ENCODE measurements at regions not wholly inside any gene's neighbourhood (a gene's known extent, or its start where the extent isn't known, plus 50 kb on each side); places are given as distances from the start of the nearest gene placed in this dataset.
A peak's percentile ranks its signal among the peaks of the same experiment; 100 is the strongest.
"Not testable (repeated sequence)": the region's sequence is repeated elsewhere in the genome, so short reads cannot be mapped to it uniquely, and the experiment has no call there.

DNA sequence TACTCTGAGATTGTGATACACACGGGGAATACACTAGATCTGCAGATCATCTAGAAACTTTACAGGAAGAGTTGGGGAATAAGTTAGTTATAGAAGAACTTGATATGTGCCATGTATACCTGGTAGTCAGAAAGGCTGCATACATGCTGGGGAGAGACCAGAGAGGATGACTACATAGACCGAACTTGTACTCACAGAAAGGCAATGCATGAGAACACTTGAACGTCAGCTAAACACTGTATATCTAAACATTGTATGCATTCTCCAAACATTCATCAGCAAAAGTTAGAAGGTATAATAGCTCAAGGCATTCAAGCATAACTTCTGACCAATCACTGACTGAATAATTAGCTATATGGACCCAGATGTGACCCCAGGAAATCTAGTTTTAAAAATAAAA, 78.0 kb upstream of the PDHA2 start:
- Histone ChIP-seq H3K9me3 (no peaks in the 10 kb centered on the region), H3K27ac (no peak overlapping the region), H3K4me3 (no peak overlapping the region), H3K4me1 (no peaks in the 10 kb centered on the region), H3K4me2 (no peak overlapping the region)
- DNase-seq (ENCODE audit: low read depth in 1 of 2, low spot score in 1 of 2) = no peak
- 55% methylated on average over 3 of the region's 3 CpGs for WGBS (ENCODE audit: missing lambda C conversion rate)
- ATAC-seq = no peak
- FAIRE-seq = no peak
- CTCF ChIA-PET = no interaction called here
- no peak for TF ChIP-seq HOXB13 (CRISPR knock-in tag; IDR thresholded peaks at IDR 0.05; ENCODE audit: low read depth)
- no peak for TF ChIP-seq ZFP36 (IDR thresholded peaks at IDR 0.05; ENCODE audit: borderline replicate concordance, partially characterized antibody)
- TF ChIP-seq HDAC2 (IDR thresholded peaks at IDR 0.05) = no peak
- TF ChIP-seq MAFK (IDR thresholded peaks at IDR 0.05; ENCODE audit: partially characterized antibody) = no peak
- TF ChIP-seq PBX3 (IDR thresholded peaks at IDR 0.05) = no peak
- TF ChIP-seq SREBF2 (IDR thresholded peaks at IDR 0.05) = no peak
- no peak for TF ChIP-seq BHLHE40 (IDR thresholded peaks at IDR 0.05; ENCODE audit: low read depth, low read length)
- no peak for TF ChIP-seq TFCP2L1 (CRISPR knock-in tag; IDR thresholded peaks at IDR 0.05)
- TF ChIP-seq HOXB5 (CRISPR knock-in tag; IDR thresholded peaks at IDR 0.05) = no peak
- no peak for TF ChIP-seq HES2 (IDR thresholded peaks at IDR 0.05)
- no peak for TF ChIP-seq RARB (CRISPR knock-in tag; IDR thresholded peaks at IDR 0.05)
- TF ChIP-seq CHD2 (IDR thresholded peaks at IDR 0.05; ENCODE audit: low read length, partially characterized antibody) = no peak
- TF ChIP-seq ELK1 (IDR thresholded peaks at IDR 0.05; ENCODE audit: low read depth, low read length) = no peak
- no peak for TF ChIP-seq HMGXB4 (CRISPR knock-in tag; IDR thresholded peaks at IDR 0.05; ENCODE audit: borderline replicate concordance)
- POLR2A ChIA-PET = no interaction called here

GRCh38 chr4:95761426-95761825, 78.5 kb upstream of the PDHA2 start:
- FAIRE-seq (no peak), ATAC-seq (no peak), DNase-seq (ENCODE audit: low read depth in 1 of 2, low spot score in 1 of 2) (peak in 1 of 2 experiments; percentile 21)
- 0% methylated on average over 1 of the region's 1 CpG for WGBS (ENCODE audit: missing lambda C conversion rate)
- Histone ChIP-seq H3K9me3 (no peaks in the 10 kb centered on the region), H3K4me2 (no peak overlapping the region), H3K4me3 (no peak overlapping the region), H3K27ac (no peak overlapping the region), H3K4me1 (no peaks in the 10 kb centered on the region)
- ChIA-PET CTCF (no interaction called here), POLR2A (no interaction called here)
- TF ChIP-seq JUN (IDR thresholded peaks at IDR 0.05) (no peak), TFCP2L1 (CRISPR knock-in tag; IDR thresholded peaks at IDR 0.05) (no peak), POLR2AphosphoS2 (conservative IDR thresholded peaks at IDR 0.05; ENCODE audit: low read length) (no peak), RNF2 (IDR thresholded peaks at IDR 0.05; ENCODE audit: borderline replicate concordance, low read depth) (no peak), RCOR1 (IDR thresholded peaks at IDR 0.05; ENCODE audit: low read depth, low read length) (no peak), ESRRA (IDR thresholded peaks at IDR 0.05; ENCODE audit: borderline replicate concordance, low read length) (no peak), REST (IDR thresholded peaks at IDR 0.05) (no peak), CBX8 (IDR thresholded peaks at IDR 0.05) (no peak), RFX5 (IDR thresholded peaks at IDR 0.05) (no peak), KDM1A (IDR thresholded peaks at IDR 0.05; ENCODE audit: low read depth) (no peak), HOXB5 (CRISPR knock-in tag; IDR thresholded peaks at IDR 0.05) (no peak)
- TF ChIP-seq, protein P1, sequence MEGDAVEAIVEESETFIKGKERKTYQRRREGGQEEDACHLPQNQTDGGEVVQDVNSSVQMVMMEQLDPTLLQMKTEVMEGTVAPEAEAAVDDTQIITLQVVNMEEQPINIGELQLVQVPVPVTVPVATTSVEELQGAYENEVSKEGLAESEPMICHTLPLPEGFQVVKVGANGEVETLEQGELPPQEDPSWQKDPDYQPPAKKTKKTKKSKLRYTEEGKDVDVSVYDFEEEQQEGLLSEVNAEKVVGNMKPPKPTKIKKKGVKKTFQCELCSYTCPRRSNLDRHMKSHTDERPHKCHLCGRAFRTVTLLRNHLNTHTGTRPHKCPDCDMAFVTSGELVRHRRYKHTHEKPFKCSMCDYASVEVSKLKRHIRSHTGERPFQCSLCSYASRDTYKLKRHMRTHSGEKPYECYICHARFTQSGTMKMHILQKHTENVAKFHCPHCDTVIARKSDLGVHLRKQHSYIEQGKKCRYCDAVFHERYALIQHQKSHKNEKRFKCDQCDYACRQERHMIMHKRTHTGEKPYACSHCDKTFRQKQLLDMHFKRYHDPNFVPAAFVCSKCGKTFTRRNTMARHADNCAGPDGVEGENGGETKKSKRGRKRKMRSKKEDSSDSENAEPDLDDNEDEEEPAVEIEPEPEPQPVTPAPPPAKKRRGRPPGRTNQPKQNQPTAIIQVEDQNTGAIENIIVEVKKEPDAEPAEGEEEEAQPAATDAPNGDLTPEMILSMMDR (IDR thresholded peaks at IDR 0.05) = no peak
- TF ChIP-seq, protein P2, sequence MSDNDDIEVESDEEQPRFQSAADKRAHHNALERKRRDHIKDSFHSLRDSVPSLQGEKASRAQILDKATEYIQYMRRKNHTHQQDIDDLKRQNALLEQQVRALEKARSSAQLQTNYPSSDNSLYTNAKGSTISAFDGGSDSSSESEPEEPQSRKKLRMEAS (IDR thresholded peaks at IDR 0.05) = no peak

- H3K27ac ChIP-seq = not testable (repeated sequence)
Observed at GRCh38 chr4:95760646-95761045, 79.2 kb upstream of the PDHA2 start.

More at GRCh38 chr4:95760646-95761045, 79.2 kb upstream of the PDHA2 start:
- H3K4me3 ChIP-seq; H3K9me3 ChIP-seq; DNase-seq (ENCODE audit: low read depth in 1 of 2, low spot score in 1 of 2); FAIRE-seq; ATAC-seq; H3K4me2 ChIP-seq; CTCF ChIA-PET; POLR2A ChIA-PET; H3K4me1 ChIP-seq: not testable (repeated sequence)
- 0% methylated on average over 1 of the region's 1 CpG for WGBS (ENCODE audit: missing lambda C conversion rate)
